ENCODE measurements at regions not wholly inside any gene's neighbourhood (a gene's known extent, or its start where the extent isn't known, plus 50 kb on each side); places are given as distances from the start of the nearest gene placed in this dataset.

DNA sequence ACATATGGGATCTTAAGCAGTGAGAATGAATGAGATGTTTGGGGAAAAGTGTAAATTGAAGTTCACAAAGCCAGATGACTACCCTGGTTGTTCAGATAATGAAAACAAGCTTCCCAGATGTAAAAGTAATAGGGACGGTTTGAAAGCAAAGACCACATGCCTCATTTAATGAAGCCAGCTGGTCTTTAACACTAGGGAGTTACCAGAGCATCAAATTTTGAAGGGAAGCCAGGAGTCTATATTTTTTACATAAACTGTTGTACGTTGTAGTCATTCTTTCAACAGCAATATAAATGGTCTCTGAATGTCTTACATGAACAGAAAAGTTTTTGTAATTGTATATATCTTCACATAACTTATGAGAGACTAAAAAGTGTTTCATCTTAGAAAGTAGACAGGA is 2604.5 kb upstream of the PCDH20 start:
- no peak for FAIRE-seq

DNA sequence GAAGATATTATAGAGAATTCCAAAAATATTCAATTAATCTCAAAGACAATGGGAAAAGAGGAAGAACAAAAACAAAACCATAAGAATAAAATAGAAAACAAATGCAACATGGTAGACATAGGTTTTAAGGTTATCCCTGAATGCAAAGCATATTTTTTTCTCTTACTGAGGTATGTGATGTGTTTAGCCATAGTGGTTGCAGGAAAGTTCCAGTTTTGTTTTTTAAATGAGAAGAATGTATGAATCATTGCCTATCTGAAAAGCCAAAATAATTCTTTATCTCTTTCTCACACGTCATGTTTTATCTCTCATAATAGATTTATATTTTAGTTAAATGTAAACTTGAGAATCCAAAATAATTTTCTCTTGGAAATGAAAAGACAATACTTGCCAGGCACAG is 2591.7 kb upstream of the PCDH20 start:
- FAIRE-seq, result no peak

GRCh38 chr13:64000321-64000720 is 2584.7 kb upstream of the PCDH20 start:
- FAIRE-seq, result no peak

GRCh38 chr13:63999614-64000305 is 2584.1 kb upstream of the PCDH20 start:
- FAIRE-seq, result no peak

GRCh38 chr13:63983366-63983765 is 2567.7 kb upstream of the PCDH20 start:
- FAIRE-seq, result no peak

- FAIRE-seq, result no peak
Measured at GRCh38 chr13:63979951-63980350, 2564.3 kb upstream of the PCDH20 start.

GRCh38 chr13:63972328-63972727 is 2556.7 kb upstream of the PCDH20 start:
- FAIRE-seq, result no peak

DNA sequence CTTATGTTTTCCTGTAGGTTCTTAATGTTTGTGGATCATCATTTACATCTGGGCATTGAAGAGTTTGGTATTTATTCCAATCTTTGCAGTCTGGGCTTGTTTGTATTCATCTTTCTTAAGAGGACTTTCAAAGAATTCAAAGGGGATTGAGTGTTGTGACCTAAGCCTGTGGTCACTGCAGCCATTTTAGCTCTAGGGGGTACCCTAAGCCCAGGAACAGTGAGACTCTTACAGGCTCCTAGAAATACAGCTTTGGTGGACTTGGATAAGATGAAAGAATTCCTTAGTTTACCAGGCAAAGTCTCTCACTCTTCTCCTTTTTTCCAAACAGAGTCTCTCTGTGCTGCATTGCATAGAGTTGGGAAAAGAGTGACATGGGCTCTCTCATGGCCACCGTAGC is 2539.0 kb upstream of the PCDH20 start:
- no peak for FAIRE-seq

DNA sequence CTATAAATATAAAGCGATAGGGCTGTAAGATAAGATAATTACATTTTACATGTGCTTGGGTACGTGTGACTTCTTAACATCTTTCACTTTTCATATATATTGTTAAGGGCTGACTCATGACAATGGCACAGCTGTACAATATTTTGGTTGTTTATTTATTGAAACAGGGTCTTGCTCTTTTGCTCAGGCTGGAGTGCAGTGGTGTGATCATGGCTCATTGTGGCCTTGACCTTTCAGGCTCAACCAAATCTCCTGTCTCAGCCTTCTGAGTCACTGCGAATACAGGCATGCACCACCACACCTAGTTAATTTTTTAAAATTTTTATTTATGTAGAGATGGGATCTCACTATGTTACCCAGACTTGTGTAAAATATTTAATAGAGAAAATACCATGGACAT is 2532.4 kb upstream of the PCDH20 start:
- no peak for FAIRE-seq

GRCh38 chr13:63944911-63945310 is 2529.3 kb upstream of the PCDH20 start:
- no peak for FAIRE-seq

DNA sequence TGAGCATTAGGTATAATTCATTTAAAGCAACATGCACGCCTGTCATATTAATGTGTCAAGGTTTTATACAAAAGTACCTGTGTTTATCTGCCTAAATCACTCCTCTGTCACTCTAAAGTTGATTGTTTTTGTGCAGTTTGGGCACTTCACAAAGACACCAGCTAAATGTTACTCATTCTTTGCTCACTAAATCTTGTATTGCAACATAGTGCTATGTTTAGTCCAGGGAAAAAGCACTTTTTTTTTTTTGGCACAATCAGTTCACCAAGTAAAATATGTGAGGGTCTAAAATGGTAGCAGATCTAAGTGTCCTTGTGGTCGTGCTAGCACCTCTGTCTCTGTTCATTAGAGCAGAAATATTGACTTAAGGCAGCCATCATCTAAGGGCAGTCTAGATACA is 2526.7 kb upstream of the PCDH20 start:
- no peak for FAIRE-seq

- no peak for FAIRE-seq
Measured at GRCh38 chr13:63938851-63939250, 2523.2 kb upstream of the PCDH20 start.

DNA sequence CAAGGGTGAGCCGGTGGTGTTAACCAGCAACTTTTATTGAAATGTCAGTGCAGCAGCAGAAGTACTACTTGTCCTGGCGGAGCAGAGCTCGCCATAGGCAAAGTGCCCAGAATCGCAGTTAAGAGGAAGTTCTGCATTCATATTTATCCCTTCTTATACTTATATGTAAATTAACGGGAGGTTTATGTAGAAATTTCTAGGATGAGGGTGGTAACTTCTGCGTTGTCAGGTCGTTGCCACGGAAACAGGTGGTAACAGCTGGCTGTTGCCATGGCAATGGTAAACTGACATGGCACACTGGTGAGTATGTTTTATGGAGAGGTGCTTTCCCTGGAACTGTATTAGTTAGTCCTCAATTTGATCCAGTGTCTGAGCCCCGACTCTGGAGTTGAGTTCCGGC is 2494.9 kb upstream of the PCDH20 start:
- FAIRE-seq, result no peak

DNA sequence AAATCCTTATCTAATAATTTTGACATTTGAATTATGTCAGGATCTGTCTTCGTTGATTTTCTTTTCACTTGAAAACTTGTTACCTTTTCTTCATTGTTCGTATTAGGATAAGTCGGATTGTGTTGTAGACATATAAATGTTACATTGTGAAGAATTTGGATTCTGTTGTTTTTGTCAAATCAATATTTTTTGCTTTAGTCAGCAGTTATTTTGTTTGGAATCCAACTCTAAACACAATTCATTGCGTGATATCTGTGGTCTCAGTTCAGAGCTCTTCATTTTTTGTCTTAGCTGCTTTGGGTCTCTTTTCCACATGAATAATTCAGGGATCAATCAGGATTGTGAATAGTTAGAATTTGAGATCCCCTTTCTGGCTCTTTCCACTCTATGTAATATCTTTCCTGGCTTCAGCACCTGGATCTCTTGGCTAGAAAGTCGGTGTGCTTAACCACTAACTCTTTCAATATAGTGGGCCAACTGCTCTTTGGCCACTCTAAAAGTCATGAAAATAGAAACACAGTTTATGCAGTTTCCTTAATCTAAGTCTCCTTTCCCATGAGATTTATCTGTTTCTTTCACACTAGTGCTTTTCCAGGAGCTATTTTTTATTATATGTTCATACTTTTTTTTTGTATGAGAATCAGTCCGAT is 2494.2 kb upstream of the PCDH20 start:
- no peak for FAIRE-seq

GRCh38 chr13:63902141-63902540 is 2486.5 kb upstream of the PCDH20 start:
- FAIRE-seq, result no peak

DNA sequence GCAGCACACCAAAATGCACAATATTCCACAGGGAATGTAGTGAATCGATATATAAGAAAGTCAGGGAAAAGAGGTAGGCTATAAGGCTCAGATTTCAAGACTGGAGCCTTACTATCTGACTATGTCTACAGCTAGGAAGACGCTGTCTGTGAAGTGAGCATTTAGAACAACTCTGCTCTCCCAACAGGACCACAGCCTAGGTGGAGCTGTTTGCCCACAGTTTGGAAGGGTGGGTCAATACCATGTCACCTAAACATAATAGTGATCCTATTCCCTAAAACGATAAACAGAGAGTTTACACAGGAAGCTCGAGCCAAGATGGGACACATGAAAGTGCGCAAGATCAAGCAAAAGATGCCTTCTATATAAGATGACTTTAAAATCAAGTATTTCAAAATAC is 2486.0 kb upstream of the PCDH20 start:
- no peak for FAIRE-seq

- FAIRE-seq, result no peak
Measured at GRCh38 chr13:63900406-63900805, 2484.8 kb upstream of the PCDH20 start.

- FAIRE-seq, result no peak
Measured at GRCh38 chr13:63896321-63896720, 2480.7 kb upstream of the PCDH20 start.

DNA sequence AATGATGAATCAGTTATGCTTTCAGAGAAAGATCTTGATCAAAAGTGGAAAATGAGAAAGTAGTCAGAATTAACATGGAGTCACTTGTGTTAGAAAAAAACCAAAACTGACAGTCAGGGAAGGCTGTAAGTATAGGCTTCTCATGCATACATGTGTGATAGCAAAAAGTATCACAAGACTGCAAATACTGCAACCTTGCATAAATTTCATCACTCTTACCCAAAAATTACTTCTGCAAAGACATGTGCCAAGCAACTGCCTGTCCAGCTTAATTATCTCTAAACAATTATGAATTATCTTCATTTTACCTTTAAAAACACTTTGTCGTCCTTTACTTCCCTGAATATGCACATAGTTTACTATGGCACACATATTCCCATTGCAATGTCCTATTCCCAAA is 2466.4 kb upstream of the PCDH20 start:
- no peak for FAIRE-seq

DNA sequence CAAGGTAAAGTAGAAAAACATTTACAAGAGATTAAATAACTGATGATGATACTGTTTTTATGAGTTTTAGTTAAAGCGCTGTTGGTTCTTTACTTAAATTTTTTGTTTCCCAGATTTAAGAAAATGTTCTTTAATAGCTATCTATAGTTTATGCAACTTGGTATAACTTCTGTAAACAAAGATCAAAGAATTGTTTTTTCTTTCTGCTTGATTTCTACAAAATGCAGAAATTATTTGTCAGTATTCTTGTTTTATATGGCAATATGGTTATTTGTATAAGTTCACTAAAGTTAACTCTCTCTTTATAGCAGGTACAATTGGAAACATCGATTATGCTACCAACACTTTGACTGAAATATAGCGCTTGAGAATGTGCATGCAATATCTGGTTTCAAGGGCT is 2465.1 kb upstream of the PCDH20 start:
- FAIRE-seq, result no peak

DNA sequence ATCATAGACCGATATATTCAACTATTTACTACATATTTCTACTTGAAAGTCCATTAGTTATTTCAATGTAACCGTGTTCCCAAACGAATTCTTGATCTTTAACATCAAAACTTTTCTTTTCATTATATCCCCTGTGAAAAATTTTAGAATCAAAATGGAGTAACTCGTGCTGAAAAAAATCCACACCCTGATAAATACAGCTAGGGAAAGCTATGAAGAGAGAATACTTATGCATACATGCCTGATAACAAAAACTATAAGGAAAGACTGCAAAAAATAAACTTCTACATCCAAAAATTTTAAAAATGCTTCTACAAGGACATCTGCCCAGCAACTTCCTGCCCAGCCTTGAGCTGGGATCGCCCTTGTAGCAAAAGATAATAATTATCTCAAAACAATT is 2458.3 kb upstream of the PCDH20 start:
- FAIRE-seq, result no peak

GRCh38 chr13:63864171-63864902 is 2448.7 kb upstream of the PCDH20 start:
- FAIRE-seq, result no peak

GRCh38 chr13:63855457-63856118 is 2439.9 kb upstream of the PCDH20 start:
- FAIRE-seq, result no peak

- no peak for FAIRE-seq
Measured at GRCh38 chr13:63853816-63854215, 2438.2 kb upstream of the PCDH20 start.

All from colon (tissue), 2 donors.